Stimulated activated CD4-positive, alpha-beta T cell treated with anti-CD3 and anti-CD28 coated beads, Interleukin-4, amount 100 ng/mL, for 1 hour (primary cell): ENCODE measurements at regions not wholly inside any gene's neighbourhood (a gene's known extent, or its start where the extent isn't known, plus 50 kb on each side); places are given as distances from the start of the nearest gene placed in this dataset.
"Not testable (repeated sequence)": the region's sequence is repeated elsewhere in the genome, so short reads cannot be mapped to it uniquely, and the experiment has no call there.

Source experiments
- DNase-seq: peaks from one replicate; pipeline ENCODE4 v3.0.0-alpha.2; 2020

DNA sequence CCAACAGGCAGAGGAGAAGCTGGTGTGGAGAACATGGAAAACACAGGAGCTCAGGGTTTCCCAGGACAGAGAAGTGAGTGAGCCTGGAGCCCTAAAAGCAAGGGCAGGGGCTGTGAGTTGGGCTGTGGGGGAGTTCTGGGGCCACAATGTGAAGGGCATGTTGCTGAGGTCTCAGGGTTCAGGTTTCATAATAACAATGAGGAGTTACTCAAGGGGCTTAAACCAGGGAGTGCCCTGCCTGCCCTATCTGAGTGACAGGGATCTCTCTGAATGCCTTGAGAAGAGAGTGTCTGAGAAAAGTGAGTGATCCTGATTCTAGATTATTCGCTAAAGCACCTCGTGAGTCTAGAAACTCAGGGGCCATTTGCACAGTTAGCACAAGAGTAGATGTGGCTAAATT lies 129.6 kb downstream of the VPREB1 start:
- DNase-seq: no peak

- no peak for DNase-seq
These were observed 130.0 kb downstream of the VPREB1 start for GRCh38 chr22:22374579-22374978.

GRCh38 chr22:22375576-22376351 lies 131.2 kb downstream of the VPREB1 start:
- no peak for DNase-seq

DNA sequence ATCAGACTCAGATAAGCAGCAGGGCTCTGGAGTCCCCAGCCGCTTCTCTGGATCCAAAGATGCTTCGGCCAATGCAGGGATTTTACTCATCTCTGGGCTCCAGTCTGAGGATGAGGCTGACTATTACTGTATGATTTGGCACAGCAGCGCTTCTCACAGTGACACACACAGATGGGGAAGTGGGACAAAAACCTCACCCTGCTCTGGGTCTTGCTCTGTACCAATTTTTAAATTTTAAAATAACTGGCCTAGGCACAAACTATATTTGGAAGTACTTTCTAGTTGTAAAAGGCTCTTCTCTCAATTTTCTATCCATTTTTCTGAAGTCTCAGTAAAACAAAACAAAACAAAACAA lies 131.7 kb downstream of the VPREB1 start:
- DNase-seq: no peak

GRCh38 chr22:22376884-22377283 lies 131.7 kb downstream of the ZNF280B start:
- DNase-seq: not testable (repeated sequence)

GRCh38 chr22:22377335-22377734 lies 131.2 kb downstream of the ZNF280B start:
- no peak for DNase-seq

GRCh38 chr22:22378446-22379415 lies 129.8 kb downstream of the ZNF280B start:
- DNase-seq: no peak

DNA sequence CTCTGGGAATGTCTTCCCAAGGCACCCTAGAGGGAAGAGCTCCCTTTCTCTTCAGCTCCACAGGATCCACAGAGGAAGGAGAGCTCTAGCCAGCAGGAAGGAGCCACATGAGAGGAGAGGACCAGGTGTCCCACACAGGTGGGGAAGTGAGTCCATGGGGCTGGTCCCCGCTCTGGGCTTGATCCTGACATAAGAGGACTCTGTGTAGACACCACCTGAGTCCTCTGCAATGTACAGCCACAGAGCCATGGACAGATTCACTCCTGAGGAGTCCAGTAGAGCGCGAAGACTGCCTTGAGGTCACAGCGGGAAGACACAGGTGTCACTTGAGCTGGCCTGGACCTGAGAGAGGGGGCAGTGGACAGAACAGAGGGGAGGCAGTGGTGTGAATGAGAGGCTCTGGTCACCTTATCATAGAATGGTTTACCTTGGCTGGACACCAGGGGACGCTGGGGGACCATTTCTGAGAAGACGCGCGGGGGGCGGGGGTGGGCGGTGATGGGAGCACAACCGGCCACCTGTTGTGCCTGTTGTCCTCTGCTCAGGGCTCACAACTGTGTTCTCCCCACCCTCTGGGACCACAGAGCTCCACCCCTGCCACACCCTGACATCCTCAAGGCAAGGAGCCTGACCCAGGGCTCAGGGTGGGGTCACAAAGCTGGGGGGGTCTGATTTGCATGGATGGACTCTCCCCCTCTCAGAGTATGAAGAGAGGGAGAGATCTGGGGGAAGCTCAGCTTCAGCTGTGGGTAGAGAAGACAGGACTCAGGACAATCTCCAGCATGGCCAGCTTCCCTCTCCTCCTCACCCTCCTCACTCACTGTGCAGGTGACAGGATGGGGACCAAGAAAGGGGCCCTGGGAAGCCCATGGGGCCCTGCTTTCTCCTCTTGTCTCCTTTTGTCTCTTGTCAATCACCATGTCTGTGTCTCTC lies 128.2 kb downstream of the ZNF280B start:
- DNase-seq: no peak

DNA sequence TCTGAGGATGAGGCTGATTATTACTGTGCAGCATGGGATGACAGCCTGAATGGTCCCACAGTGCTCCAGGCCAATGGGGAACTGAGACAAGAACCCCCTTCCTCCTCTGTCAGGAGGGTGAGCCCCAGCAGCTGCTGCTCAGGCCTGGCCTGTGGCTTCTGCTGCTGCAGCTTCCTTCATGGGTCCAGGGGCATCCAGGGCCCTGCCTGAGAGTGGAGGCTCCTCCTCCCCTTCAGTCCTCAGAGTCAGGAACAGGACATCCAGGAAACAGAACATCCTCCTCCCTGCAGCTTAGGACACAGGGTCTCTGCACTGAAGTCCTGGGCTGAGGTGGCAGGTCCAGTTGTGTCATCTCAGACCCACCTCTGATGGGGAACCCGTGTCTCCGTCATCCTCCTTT lies 127.2 kb downstream of the ZNF280B start:
- DNase-seq: not testable (repeated sequence)

DNA sequence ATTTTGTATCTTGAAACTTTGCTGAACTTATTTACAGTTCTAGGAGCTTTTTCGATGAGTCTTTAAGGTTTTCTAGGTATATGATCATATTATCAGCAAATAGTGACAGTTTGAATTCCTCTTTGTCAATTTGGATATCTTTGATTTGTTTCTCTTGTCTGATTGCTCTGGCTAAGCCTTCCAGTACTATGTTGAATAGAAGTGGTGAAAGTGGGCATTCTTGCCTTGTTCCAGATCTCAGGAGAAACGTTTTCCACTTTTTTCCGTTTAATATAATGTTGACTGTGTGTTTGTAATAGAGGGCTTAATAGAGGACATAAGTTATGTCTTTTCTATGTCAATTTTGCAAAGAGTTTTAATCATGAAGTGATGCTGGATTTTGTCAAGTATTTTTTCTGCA lies 124.3 kb downstream of the ZNF280B start:
- DNase-seq: no peak

DNA sequence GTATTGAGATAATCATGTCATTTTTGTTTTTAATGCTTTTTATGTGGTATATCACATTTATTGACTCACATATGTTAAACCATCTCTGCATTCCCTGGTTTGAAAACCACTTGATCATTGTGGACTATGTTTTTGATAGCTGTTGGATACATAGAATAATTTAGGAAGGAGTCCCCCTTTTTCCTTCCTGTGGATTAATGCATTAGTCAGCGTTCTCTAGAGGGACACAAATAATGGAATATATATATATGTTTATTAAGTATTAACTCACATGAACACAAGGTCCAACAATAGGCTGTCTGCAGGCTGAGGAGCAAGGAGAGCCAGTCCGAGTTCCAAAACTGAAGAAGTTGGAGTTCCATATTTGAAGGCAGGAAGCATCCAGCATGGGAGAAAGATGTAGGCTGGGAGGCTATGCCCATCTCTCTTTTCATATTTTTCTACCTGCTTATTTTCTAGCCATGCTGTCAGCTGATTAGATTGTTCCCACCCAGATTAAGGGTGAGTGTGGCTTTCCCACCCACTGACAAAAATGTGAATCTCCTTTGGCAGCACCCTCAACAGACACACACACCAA lies 123.8 kb downstream of the ZNF280B start:
- DNase-seq: no peak

GRCh38 chr22:22386602-22387385 lies 121.7 kb downstream of the ZNF280B start:
- no peak for DNase-seq

GRCh38 chr22:22387386-22387736 lies 121.2 kb downstream of the ZNF280B start:
- no peak for DNase-seq

GRCh38 chr22:22388090-22388489 lies 120.5 kb downstream of the ZNF280B start:
- DNase-seq: no peak

DNA sequence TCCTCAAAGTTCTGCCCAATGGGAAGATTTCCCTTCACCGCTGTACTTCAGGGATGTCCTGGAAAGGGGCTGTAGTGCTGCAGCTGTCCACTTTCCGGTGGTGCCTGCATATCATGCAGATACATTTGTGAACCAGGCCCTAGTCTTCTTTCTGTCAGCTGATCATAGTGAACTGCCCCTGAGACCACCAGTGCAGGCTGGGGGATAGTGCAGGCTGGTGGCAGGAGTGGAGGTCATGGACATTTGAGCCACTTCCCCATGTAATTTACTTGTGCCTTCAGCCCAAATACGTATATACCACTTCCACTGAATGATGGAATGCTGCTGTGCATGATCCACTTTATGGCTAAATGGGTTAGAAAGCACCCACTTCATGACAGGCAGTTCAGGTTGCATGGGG lies 120.0 kb downstream of the ZNF280B start:
- DNase-seq: no peak

DNA sequence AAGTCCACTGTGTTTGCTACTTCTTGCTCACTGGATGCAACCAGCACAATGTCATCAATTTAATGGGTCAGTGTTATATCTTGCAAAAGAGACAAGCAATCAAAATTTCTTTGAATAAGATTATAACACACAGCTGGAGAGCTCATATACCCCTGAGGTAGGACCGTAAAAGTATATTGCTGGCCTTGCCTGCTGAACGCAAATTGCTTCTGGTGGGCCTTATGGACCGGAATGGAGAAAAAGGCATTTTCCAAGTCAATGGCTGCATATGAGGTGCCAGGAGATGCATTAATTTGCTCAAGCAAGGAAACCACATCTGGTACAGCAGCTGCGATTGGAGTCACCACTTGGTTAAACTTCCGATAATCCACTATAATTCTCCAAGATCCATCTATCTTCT lies 119.1 kb downstream of the ZNF280B start:
- no peak for DNase-seq

DNA sequence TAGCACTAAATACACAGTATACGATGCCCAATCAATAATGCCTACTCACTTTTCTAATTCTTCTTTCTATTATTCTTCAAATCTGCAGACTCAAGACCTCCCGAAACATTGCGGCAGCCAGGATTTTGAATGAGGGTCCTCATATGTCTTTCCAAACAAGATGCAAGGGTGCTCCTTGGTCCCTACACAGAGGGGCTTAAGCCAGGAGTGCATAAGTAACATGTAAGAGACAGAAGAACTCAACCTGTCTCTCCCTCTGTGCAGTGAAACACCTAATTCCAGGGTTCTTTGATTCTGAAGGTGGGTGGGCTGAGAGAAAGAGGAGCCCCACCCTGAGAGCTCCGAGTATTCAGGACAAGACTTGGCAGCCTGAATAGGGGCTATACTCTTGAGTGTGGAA lies 117.6 kb downstream of the ZNF280B start:
- DNase-seq: no peak

GRCh38 chr22:22391543-22391942 lies 117.0 kb downstream of the ZNF280B start:
- DNase-seq: no peak

GRCh38 chr22:22392131-22392530 lies 116.4 kb downstream of the ZNF280B start:
- no peak for DNase-seq

GRCh38 chr22:22394591-22394990 lies 114.0 kb downstream of the ZNF280B start:
- no peak for DNase-seq

DNA sequence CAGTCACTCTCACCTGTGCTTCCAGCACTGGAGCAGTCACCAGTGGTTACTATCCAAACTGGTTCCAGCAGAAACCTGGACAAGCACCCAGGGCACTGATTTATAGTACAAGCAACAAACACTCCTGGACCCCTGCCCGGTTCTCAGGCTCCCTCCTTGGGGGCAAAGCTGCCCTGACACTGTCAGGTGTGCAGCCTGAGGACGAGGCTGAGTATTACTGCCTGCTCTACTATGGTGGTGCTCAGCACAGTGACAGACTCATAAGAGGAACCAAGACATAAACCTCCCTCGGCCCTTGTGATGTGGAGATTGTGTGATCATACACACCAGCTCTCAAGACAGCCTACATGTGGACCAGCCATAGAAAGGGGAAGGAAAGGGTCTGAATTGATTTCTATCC lies 113.3 kb downstream of the ZNF280B start:
- DNase-seq: no peak
